ENCODE measurements at regions not wholly inside any gene's neighbourhood (a gene's known extent, or its start where the extent isn't known, plus 50 kb on each side); places are given as distances from the start of the nearest gene placed in this dataset.
A peak's percentile ranks its signal among the peaks of the same experiment; 100 is the strongest.
"Not testable (repeated sequence)": the region's sequence is repeated elsewhere in the genome, so short reads cannot be mapped to it uniquely, and the experiment has no call there.

DNA sequence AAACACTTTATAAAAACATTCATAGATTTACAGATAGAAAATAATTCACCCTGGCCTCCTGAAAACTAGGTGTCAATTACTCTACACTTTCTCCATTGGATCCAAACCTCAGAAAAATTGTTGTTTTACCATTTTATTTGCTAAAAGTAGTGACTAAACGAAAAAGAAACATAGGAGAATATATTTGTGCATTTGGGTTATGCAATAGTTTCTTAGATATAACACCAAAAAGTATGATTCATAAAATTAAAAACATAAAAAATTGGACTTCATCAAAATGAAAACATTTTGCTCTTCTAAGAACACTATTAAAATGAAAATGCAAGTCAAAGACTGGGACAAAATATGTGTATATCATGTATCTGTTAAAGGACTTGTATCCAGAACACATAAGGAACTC, 671.3 kb downstream of the MAFB start:
- no peak for DNase-seq (ENCODE audit: low read depth)
- H3K4me3 ChIP-seq (ENCODE audit: low read length) = no peak overlapping the region
- TF ChIP-seq, protein P1, sequence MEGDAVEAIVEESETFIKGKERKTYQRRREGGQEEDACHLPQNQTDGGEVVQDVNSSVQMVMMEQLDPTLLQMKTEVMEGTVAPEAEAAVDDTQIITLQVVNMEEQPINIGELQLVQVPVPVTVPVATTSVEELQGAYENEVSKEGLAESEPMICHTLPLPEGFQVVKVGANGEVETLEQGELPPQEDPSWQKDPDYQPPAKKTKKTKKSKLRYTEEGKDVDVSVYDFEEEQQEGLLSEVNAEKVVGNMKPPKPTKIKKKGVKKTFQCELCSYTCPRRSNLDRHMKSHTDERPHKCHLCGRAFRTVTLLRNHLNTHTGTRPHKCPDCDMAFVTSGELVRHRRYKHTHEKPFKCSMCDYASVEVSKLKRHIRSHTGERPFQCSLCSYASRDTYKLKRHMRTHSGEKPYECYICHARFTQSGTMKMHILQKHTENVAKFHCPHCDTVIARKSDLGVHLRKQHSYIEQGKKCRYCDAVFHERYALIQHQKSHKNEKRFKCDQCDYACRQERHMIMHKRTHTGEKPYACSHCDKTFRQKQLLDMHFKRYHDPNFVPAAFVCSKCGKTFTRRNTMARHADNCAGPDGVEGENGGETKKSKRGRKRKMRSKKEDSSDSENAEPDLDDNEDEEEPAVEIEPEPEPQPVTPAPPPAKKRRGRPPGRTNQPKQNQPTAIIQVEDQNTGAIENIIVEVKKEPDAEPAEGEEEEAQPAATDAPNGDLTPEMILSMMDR (IDR thresholded peaks at IDR 0.05; ENCODE audit: insufficient read depth, low read depth, low read length, missing control alignments) = no peak

- TF ChIP-seq, protein P1 (IDR thresholded peaks at IDR 0.05; ENCODE audit: insufficient read depth, low read depth, low read length, missing control alignments) = no peak
- H3K4me3 ChIP-seq (ENCODE audit: low read length) = no peak overlapping the region
- peak; percentile 32 for DNase-seq (ENCODE audit: low read depth)
Measured at GRCh38 chr20:40016890-40017289, 672.1 kb downstream of the MAFB start.

DNA sequence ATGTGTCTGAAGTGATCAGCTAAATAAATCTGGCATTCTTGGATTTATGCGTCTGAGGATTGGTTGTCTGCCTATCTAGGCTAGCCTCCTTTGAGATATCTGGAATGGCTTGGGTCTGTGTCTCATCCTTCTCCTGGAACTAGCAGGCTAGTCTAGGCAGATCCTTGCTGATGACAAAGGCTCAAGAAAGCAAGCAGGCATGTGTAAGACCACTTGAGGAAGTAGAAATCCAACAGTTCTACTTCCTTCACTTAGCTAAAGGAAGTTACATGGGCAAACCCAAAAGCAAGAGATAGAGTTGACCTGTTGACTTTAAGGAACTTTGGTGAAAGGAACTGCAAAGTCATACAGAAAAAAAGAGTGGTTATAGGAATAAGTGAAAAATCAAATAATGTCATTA, 672.6 kb downstream of the MAFB start:
- H3K4me3 ChIP-seq (ENCODE audit: low read length) = no peak overlapping the region
- TF ChIP-seq, protein P1 (IDR thresholded peaks at IDR 0.05; ENCODE audit: insufficient read depth, low read depth, low read length, missing control alignments) = no peak
- peak; percentile 60 for DNase-seq (ENCODE audit: low read depth)

GRCh38 chr20:40012026-40012425, 677.0 kb downstream of the MAFB start:
- H3K4me3 ChIP-seq (ENCODE audit: low read length); DNase-seq (ENCODE audit: low read depth): not testable (repeated sequence)

GRCh38 chr20:40010483-40010882, 678.6 kb downstream of the MAFB start:
- no peak for DNase-seq (ENCODE audit: low read depth)
- no peak overlapping the region for H3K4me3 ChIP-seq (ENCODE audit: low read length)
- TF ChIP-seq, protein P1 (IDR thresholded peaks at IDR 0.05; ENCODE audit: insufficient read depth, low read depth, low read length, missing control alignments) = no peak

DNA sequence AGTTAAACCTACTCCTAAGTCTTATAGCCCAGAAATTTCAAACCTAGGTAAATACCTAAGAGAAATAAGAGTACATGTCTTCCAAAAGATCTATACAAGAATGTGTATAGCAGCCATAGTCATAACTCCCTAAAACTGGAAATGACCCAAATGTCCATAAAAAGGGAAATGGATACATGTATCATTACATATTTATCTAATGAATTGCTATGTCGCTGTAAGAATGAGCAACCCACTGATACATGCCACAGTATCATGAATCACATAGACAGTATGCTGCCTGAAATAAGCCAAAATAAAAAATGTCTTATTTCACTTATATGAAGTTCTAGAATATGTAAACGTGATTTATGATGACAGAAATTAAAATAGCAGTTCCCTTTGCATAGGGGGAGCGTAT, 679.5 kb downstream of the MAFB start:
- TF ChIP-seq, protein P1 (IDR thresholded peaks at IDR 0.05; ENCODE audit: insufficient read depth, low read depth, low read length, missing control alignments) = no peak
- DNase-seq (ENCODE audit: low read depth) = peak; percentile 54
- no peak overlapping the region for H3K4me3 ChIP-seq (ENCODE audit: low read length)

DNA sequence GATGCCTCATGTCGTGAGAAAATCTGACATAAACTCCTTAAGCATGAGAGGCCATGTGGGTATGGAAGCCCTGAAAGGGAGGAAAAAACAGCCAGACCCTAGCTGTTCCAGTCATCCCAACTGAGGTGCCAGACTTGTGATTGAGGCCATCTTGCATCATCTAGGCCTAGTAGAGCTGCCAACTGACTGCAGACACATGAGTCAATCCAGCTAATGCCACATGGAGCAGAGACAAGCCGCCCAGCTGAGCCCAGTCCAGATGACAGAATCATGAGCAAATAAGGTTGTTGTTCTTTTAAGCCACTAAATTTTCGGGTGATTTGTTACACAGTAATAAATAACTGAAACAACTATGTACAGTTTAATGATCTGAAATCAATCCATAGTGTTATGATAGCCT, 680.9 kb downstream of the MAFB start:
- TF ChIP-seq, protein P1 (IDR thresholded peaks at IDR 0.05; ENCODE audit: insufficient read depth, low read depth, low read length, missing control alignments) = no peak
- peak; percentile 31 for DNase-seq (ENCODE audit: low read depth)

More for the DNA sequence above, 680.9 kb downstream of the MAFB start:
- no peak overlapping the region for H3K4me3 ChIP-seq (ENCODE audit: low read length)

Measured in epithelial cell of esophagus (primary cell).